Karpas-422 (cell line): ENCODE measurements at regions not wholly inside any gene's neighbourhood (a gene's known extent, or its start where the extent isn't known, plus 50 kb on each side); places are given as distances from the start of the nearest gene placed in this dataset.

Source experiments
- DNase-seq: peaks from one replicate; pipeline ENCODE4 v3.0.0-alpha.2; 2015
- H2AFZ ChIP-seq: fragments of 200-600 bp; sonication (generic); 2 replicates; pipeline ENCODE4 v1.6.1; 2014; ENCODE audit warnings: antibody characterized with exemption, low read length, mixed read lengths
- H3K27ac ChIP-seq: fragments of 200-600 bp; sonication (generic); 2 replicates; pipeline ENCODE4 v1.5.1; 2014; ENCODE audit warnings: mild to moderate bottlenecking, low read length, moderate library complexity
- H3K27me3 ChIP-seq: fragments of 200-600 bp; sonication (generic); 2 replicates; pipeline ENCODE4 v1.6.1; 2014; ENCODE audit warnings: low read length, mixed read lengths
- H3K36me3 ChIP-seq: fragments of 200-600 bp; sonication (generic); 2 replicates; pipeline ENCODE4 v1.6.1; 2014; ENCODE audit warnings: low read length, mixed read lengths; ENCODE audit not compliant: insufficient read depth
- H3K4me1 ChIP-seq: fragments of 200-600 bp; sonication (generic); 2 replicates; pipeline ENCODE4 v1.6.1; 2014; ENCODE audit warnings: mild to moderate bottlenecking, low read length, mixed read lengths
- H3K4me2 ChIP-seq: fragments of 200-600 bp; sonication (generic); 2 replicates; pipeline ENCODE4 v1.6.1; 2014; ENCODE audit warnings: low read length, low read depth, mild to moderate bottlenecking; ENCODE audit not compliant: poor library complexity, severe bottlenecking
- H3K4me3 ChIP-seq: fragments of 200-600 bp; sonication (generic); 2 replicates; pipeline ENCODE4 v1.5.1; 2014; ENCODE audit warnings: mild to moderate bottlenecking, antibody characterized with exemption, low read length, mixed read lengths
- H3K79me2 ChIP-seq: fragments of 200-600 bp; sonication (generic); 2 replicates; pipeline ENCODE4 v1.6.1; 2014; ENCODE audit warnings: mild to moderate bottlenecking, low read length, mixed read lengths
- H3K9ac ChIP-seq: fragments of 200-600 bp; sonication (generic); 2 replicates; pipeline ENCODE4 v1.6.0; 2014; ENCODE audit warnings: low read length
- H3K9me2 ChIP-seq: fragments of 200-600 bp; sonication (generic), shearing (Covaris generic); replicated peaks from 2 replicates; pipeline ENCODE4 v1.6.0; 2014; ENCODE audit warnings: mild to moderate bottlenecking, low read length, moderate library complexity; ENCODE audit not compliant: insufficient read depth
- H3K9me3 ChIP-seq: fragments of 300-700, 200-600 bp; sonication (generic); 2 replicates; pipeline ENCODE4 v1.6.1; 2014; ENCODE audit warnings: low read length, mixed read lengths
- H4K20me1 ChIP-seq: fragments of 200-600 bp; sonication (generic); 2 replicates; pipeline ENCODE4 v1.6.1; 2014; ENCODE audit warnings: mild to moderate bottlenecking, antibody characterized with exemption, low read length, low read depth; ENCODE audit not compliant: insufficient read depth

- H3K4me1 ChIP-seq = no peaks in the 10 kb centered on the region
- H3K27me3 ChIP-seq = no peaks in the 10 kb centered on the region
- no peak for DNase-seq
- no peak overlapping the region for H2AFZ ChIP-seq
- peaks cover 39% of the 10 kb centered on the region for H3K9me3 ChIP-seq
- H4K20me1 ChIP-seq = no peaks in the 10 kb centered on the region
- H3K9ac ChIP-seq = no peak overlapping the region
- H3K9me2 ChIP-seq = no peaks in the 10 kb centered on the region
- H3K4me2 ChIP-seq = no peak overlapping the region
- H3K36me3 ChIP-seq = no peaks in the 10 kb centered on the region
- H3K79me2 ChIP-seq = no peaks in the 10 kb centered on the region
- no peak overlapping the region for H3K4me3 ChIP-seq
- no peak overlapping the region for H3K27ac ChIP-seq
Measured at GRCh38 chr18:67621049-67621713, 104.7 kb upstream of the DSEL start.

- Histone ChIP-seq H3K4me3 (no peak overlapping the region), H2AFZ (no peak overlapping the region), H3K27me3 (no peaks in the 10 kb centered on the region), H4K20me1 (no peaks in the 10 kb centered on the region), H3K36me3 (no peaks in the 10 kb centered on the region), H3K9ac (no peak overlapping the region), H3K9me3 (peaks cover 30% of the 10 kb centered on the region), H3K27ac (no peak overlapping the region), H3K4me1 (no peaks in the 10 kb centered on the region), H3K9me2 (no peaks in the 10 kb centered on the region), H3K79me2 (no peaks in the 10 kb centered on the region), H3K4me2 (no peak overlapping the region)
- DNase-seq = no peak
Measured at GRCh38 chr18:67618061-67618460, 101.5 kb upstream of the DSEL start.

GRCh38 chr18:67615876-67616275 is 99.4 kb upstream of the DSEL start:
- no peak for DNase-seq
- Histone ChIP-seq H3K4me2 (no peak overlapping the region), H3K27me3 (no peaks in the 10 kb centered on the region), H3K4me1 (no peaks in the 10 kb centered on the region), H3K79me2 (no peaks in the 10 kb centered on the region), H3K9me3 (peaks cover 31% of the 10 kb centered on the region), H3K36me3 (no peaks in the 10 kb centered on the region), H2AFZ (no peak overlapping the region), H3K9me2 (no peaks in the 10 kb centered on the region), H3K9ac (no peak overlapping the region), H3K4me3 (no peak overlapping the region), H4K20me1 (no peaks in the 10 kb centered on the region), H3K27ac (no peak overlapping the region)

- Histone ChIP-seq H3K4me1 (no peaks in the 10 kb centered on the region), H3K9me2 (no peaks in the 10 kb centered on the region), H3K79me2 (no peaks in the 10 kb centered on the region), H3K27ac (no peak overlapping the region), H3K4me3 (no peak overlapping the region), H3K9me3 (peaks cover 26% of the 10 kb centered on the region), H3K4me2 (no peak overlapping the region), H2AFZ (no peak overlapping the region), H3K9ac (no peak overlapping the region), H4K20me1 (no peaks in the 10 kb centered on the region), H3K36me3 (no peaks in the 10 kb centered on the region), H3K27me3 (no peaks in the 10 kb centered on the region)
- no peak for DNase-seq
Measured at GRCh38 chr18:67613731-67614130, 97.2 kb upstream of the DSEL start.

- Histone ChIP-seq H3K27me3 (no peaks in the 10 kb centered on the region), H3K4me1 (no peaks in the 10 kb centered on the region)
- DNase-seq = no peak
Measured at GRCh38 chr18:67612281-67612680, 95.8 kb upstream of the DSEL start.

GRCh38 chr18:67608615-67609273 is 92.2 kb upstream of the DSEL start:
- Histone ChIP-seq H3K27ac (no peak overlapping the region), H4K20me1 (no peaks in the 10 kb centered on the region), H3K9me3 (peaks cover 27% of the 10 kb centered on the region; the same call in 1 of the 2 replicates), H3K79me2 (no peaks in the 10 kb centered on the region), H2AFZ (no peak overlapping the region), H3K4me1 (no peaks in the 10 kb centered on the region), H3K4me3 (no peak overlapping the region), H3K4me2 (no peak overlapping the region), H3K36me3 (no peaks in the 10 kb centered on the region), H3K27me3 (no peaks in the 10 kb centered on the region), H3K9me2 (no peaks in the 10 kb centered on the region), H3K9ac (no peak overlapping the region)
- no peak for DNase-seq

More at GRCh38 chr18:67612281-67612680, 95.8 kb upstream of the DSEL start:
- H3K9me3 ChIP-seq = peaks cover 27% of the 10 kb centered on the region; the same call in 1 of the 2 replicates
- H4K20me1 ChIP-seq = no peaks in the 10 kb centered on the region
- H3K9me2 ChIP-seq = no peaks in the 10 kb centered on the region
- H3K9ac ChIP-seq = no peak overlapping the region
- H3K27ac ChIP-seq = no peak overlapping the region
- no peaks in the 10 kb centered on the region for H3K36me3 ChIP-seq
- no peak overlapping the region for H2AFZ ChIP-seq
- no peak overlapping the region for H3K4me3 ChIP-seq
- H3K79me2 ChIP-seq = no peaks in the 10 kb centered on the region
- no peak overlapping the region for H3K4me2 ChIP-seq

- Histone ChIP-seq H3K79me2 (no peaks in the 10 kb centered on the region), H4K20me1 (no peaks in the 10 kb centered on the region), H3K36me3 (no peaks in the 10 kb centered on the region), H3K4me3 (no peak overlapping the region), H3K4me2 (no peak overlapping the region), H3K27ac (no peak overlapping the region), H3K4me1 (no peaks in the 10 kb centered on the region), H3K9me2 (no peaks in the 10 kb centered on the region), H2AFZ (no peak overlapping the region), H3K27me3 (no peaks in the 10 kb centered on the region), H3K9ac (no peak overlapping the region), H3K9me3 (peaks cover 30% of the 10 kb centered on the region; the same call in 1 of the 2 replicates)
- DNase-seq = no peak
Measured at GRCh38 chr18:67608191-67608590, 91.7 kb upstream of the DSEL start.

- Histone ChIP-seq H4K20me1 (no peaks in the 10 kb centered on the region), H2AFZ (no peak overlapping the region), H3K36me3 (no peaks in the 10 kb centered on the region), H3K4me3 (no peak overlapping the region), H3K9ac (no peak overlapping the region), H3K79me2 (no peaks in the 10 kb centered on the region), H3K4me1 (peaks cover 21% of the 10 kb centered on the region), H3K27ac (no peak overlapping the region), H3K4me2 (no peak overlapping the region), H3K9me2 (no peaks in the 10 kb centered on the region), H3K27me3 (no peaks in the 10 kb centered on the region), H3K9me3 (peaks cover 19% of the 10 kb centered on the region)
- no peak for DNase-seq
Measured at GRCh38 chr18:67600181-67601180, 84.0 kb upstream of the DSEL start.
